GM23338 (cell line): ENCODE measurements at regions not wholly inside any gene's neighbourhood (a gene's known extent, or its start where the extent isn't known, plus 50 kb on each side); places are given as distances from the start of the nearest gene placed in this dataset.

Experiments used
- ATAC-seq: fragments of 200-7000 bp; cut with Tn5 transposase; 3 replicates; pipeline ENCODE4 v1.9.1; 2020
- DNase-seq: peaks from one replicate; pipeline ENCODE4 v3.0.0-alpha.2; 2015; ENCODE audit warnings: low spot score
- H2AFZ ChIP-seq: fragments of 200-600 bp; sonication (generic); 2 replicates; pipeline ENCODE4 v1.8.0; 2016; ENCODE audit warnings: antibody characterized with exemption, mild to moderate bottlenecking, moderate library complexity
- H3F3A ChIP-seq: fragments of 200-600 bp; sonication (generic); replicated peaks from 2 replicates; pipeline ENCODE4 v1.8.0; 2017; ENCODE audit warnings: antibody characterized with exemption, mixed run types, low read depth
- H3K27ac ChIP-seq: fragments of 200-600 bp; sonication (generic); 2 replicates; pipeline ENCODE4 v1.6.1; 2016; ENCODE audit warnings: low read depth
- H3K27me3 ChIP-seq: fragments of 200-600 bp; sonication (generic); 2 replicates; pipeline ENCODE4 v1.8.0; 2016; ENCODE audit warnings: mild to moderate bottlenecking, mixed run types, moderate library complexity; ENCODE audit not compliant: insufficient read depth
- H3K36me3 ChIP-seq: fragments of 200-600 bp; sonication (generic); 2 replicates; pipeline ENCODE4 v1.8.0; 2016; ENCODE audit warnings: mild to moderate bottlenecking; ENCODE audit not compliant: insufficient read depth
- H3K4me1 ChIP-seq: fragments of 200-600 bp; sonication (generic); 2 replicates; pipeline ENCODE4 v1.8.0; 2016; ENCODE audit warnings: mild to moderate bottlenecking, moderate library complexity; ENCODE audit not compliant: insufficient read depth
- H3K4me2 ChIP-seq: fragments of 200-600 bp; sonication (generic); 2 replicates; pipeline ENCODE4 v1.7.1; 2017; ENCODE audit warnings: mixed run types
- H3K4me3 ChIP-seq: fragments of 200-600 bp; sonication (generic); 2 replicates; pipeline ENCODE4 v1.6.1; 2016; ENCODE audit warnings: mixed run types
- H3K79me2 ChIP-seq: fragments of 200-600 bp; sonication (generic); replicated peaks from 2 replicates; pipeline ENCODE4 v1.8.0; 2017; ENCODE audit warnings: mild to moderate bottlenecking; ENCODE audit not compliant: insufficient read depth
- H3K9me2 ChIP-seq: fragments of 200-600 bp; sonication (generic); 2 replicates; pipeline ENCODE4 v1.8.0; 2017; ENCODE audit not compliant: insufficient read depth
- H4K20me1 ChIP-seq: fragments of 200-600 bp; sonication (generic); replicated peaks from 2 replicates; pipeline ENCODE4 v1.8.0; 2017; ENCODE audit warnings: mild to moderate bottlenecking; ENCODE audit not compliant: insufficient read depth
- H3K27ac Mint-ChIP-seq: 2 replicates; pipeline ENCODE4 v1.8.0; 2020; ENCODE audit warnings: inconsistent platforms, mild to moderate bottlenecking, moderate library complexity, mixed read lengths
- H3K27me3 Mint-ChIP-seq: 3 replicates; pipeline ENCODE4 v1.8.0; 2022; ENCODE audit warnings: low read depth, mild to moderate bottlenecking, moderate library complexity, mixed read lengths, inconsistent platforms; ENCODE audit not compliant: insufficient read depth, poor library complexity
- H3K36me3 Mint-ChIP-seq: 3 replicates; pipeline ENCODE4 v1.8.0; 2021; ENCODE audit warnings: low read depth, mild to moderate bottlenecking, inconsistent platforms, moderate library complexity, mixed read lengths
- H3K4me1 Mint-ChIP-seq: 3 replicates; pipeline ENCODE4 v1.8.0; 2020; ENCODE audit warnings: mild to moderate bottlenecking, inconsistent platforms, mixed read lengths
- H3K4me3 Mint-ChIP-seq: 3 replicates; pipeline ENCODE4 v1.8.0; 2021; ENCODE audit warnings: moderate library complexity, mild to moderate bottlenecking, inconsistent platforms, mixed read lengths
- H3K9me3 Mint-ChIP-seq: 3 replicates; pipeline ENCODE4 v1.8.0; 2020; ENCODE audit warnings: moderate library complexity, mild to moderate bottlenecking, inconsistent platforms, mixed read lengths
- CREB1 ChIP-seq: fragments of 250-450 bp; sonication (Bioruptor Pico); IDR thresholded peaks from 2 replicates; pipeline ENCODE4 v1.5.0; 2020; ENCODE audit warnings: low read depth, mild to moderate bottlenecking, moderate library complexity
- CTCF ChIP-seq, 2 experiments: fragments of 200-600 bp in 1 of 2; sonication (generic) in 1 of 2; conservative IDR thresholded peaks; 2 replicates each; pipeline versions ENCODE4 v1.5.1 to v1.6.1; 2016 to 2017; ENCODE audit warnings: antibody characterized with exemption in 2 of 2, low read depth in 2 of 2, mild to moderate bottlenecking in 2 of 2, moderate library complexity in 1 of 2
- EZH2 ChIP-seq: fragments of 200-600 bp; sonication (generic); IDR thresholded peaks from one replicate; pipeline ENCODE4 v1.8.0; 2017; ENCODE audit warnings: antibody characterized with exemption, mild to moderate bottlenecking, low read depth; ENCODE audit not compliant: unreplicated experiment
- EZH2phosphoT487 ChIP-seq: fragments of 200-600 bp; sonication (generic); IDR thresholded peaks from one replicate; pipeline ENCODE4 v1.8.1; 2018; ENCODE audit warnings: antibody characterized with exemption; ENCODE audit not compliant: unreplicated experiment
- JUNB ChIP-seq: IDR thresholded peaks from one replicate; pipeline ENCODE4 v1.6.1; 2016; ENCODE audit warnings: antibody characterized with exemption; ENCODE audit not compliant: unreplicated experiment
- NANOG ChIP-seq: IDR thresholded peaks from 2 replicates; pipeline ENCODE4 v1.6.1; 2016; ENCODE audit warnings: antibody characterized with exemption, borderline replicate concordance
- POLR2AphosphoS5 ChIP-seq: IDR thresholded peaks from 2 replicates; pipeline ENCODE4 v1.6.1; 2016; ENCODE audit warnings: antibody characterized with exemption, low read depth
- REST ChIP-seq: IDR thresholded peaks from one replicate; pipeline ENCODE4 v1.6.1; 2018; ENCODE audit warnings: antibody characterized with exemption; ENCODE audit not compliant: unreplicated experiment
- STAT1 ChIP-seq: IDR thresholded peaks from one replicate; pipeline ENCODE4 v1.6.1; 2016; ENCODE audit warnings: antibody characterized with exemption; ENCODE audit not compliant: unreplicated experiment
- ZNF114 ChIP-seq: fragments of 250-450 bp; sonication (Bioruptor Pico); IDR thresholded peaks from 2 replicates; pipeline ENCODE4 v1.5.0; 2020; ENCODE audit warnings: mild to moderate bottlenecking, moderate library complexity
- ZNF331 ChIP-seq: fragments of 250-450 bp; sonication (Bioruptor Pico); IDR thresholded peaks from 2 replicates; pipeline ENCODE4 v1.5.0; 2020; ENCODE audit warnings: low read depth, mild to moderate bottlenecking, moderate library complexity
- ZNF462 ChIP-seq: fragments of 250-450 bp; sonication (Bioruptor Pico); IDR thresholded peaks from 2 replicates; pipeline ENCODE4 v1.5.0; 2020; ENCODE audit warnings: mild to moderate bottlenecking, moderate library complexity
- TF ChIP-seq, protein P1 (sequence below): IDR thresholded peaks from 2 replicates; pipeline ENCODE4 v1.6.1; 2016; ENCODE audit warnings: antibody characterized with exemption

- TF ChIP-seq EZH2phosphoT487 (no peak), ZNF331 (no peak), STAT1 (no peak), CREB1 (no peak)
These were observed 167.0 kb upstream of the C1orf174 start (continued) for GRCh38 chr1:4066860-4067599.

DNA sequence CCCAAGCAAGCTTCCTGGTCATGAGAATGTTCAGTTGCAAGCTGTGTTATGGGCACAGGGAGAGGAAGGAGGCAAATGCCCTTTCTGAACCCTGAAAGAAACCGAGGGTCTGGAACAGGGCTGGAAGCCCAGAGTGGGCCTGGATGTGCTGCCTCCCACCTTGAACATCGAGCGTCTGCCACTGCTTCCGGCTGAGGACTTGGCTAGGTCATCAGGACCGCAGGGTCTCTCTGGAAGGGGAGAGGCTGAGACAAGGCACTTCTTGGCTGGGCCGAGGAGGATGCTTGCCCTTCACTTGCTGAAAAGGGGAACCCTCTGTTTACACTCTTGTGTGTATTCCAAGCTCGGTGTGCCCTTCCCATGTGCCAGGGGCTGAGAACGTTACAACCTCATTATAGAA lies 168.0 kb upstream of the C1orf174 start:
- Histone ChIP-seq H2AFZ (no peak overlapping the region), H3K4me3 (no peak overlapping the region), H4K20me1 (no peaks in the 10 kb centered on the region), H3K9me2 (no peaks in the 10 kb centered on the region), H3K27ac (no peak overlapping the region), H3K27me3 (no peaks in the 10 kb centered on the region), H3F3A (no peaks in the 10 kb centered on the region), H3K79me2 (no peaks in the 10 kb centered on the region), H3K4me1 (no peaks in the 10 kb centered on the region), H3K36me3 (no peaks in the 10 kb centered on the region), H3K4me2 (no peak overlapping the region)
- H3K4me1 Mint-ChIP-seq, result peaks cover 29% of the 10 kb centered on the region
- H3K27ac Mint-ChIP-seq, result no peak overlapping the region
- no peak overlapping the region for H3K4me3 Mint-ChIP-seq
- H3K27me3 Mint-ChIP-seq, result peaks cover 6% of the 10 kb centered on the region
- H3K36me3 Mint-ChIP-seq, result peaks cover 6% of the 10 kb centered on the region; the same call in 2 of the 3 replicates
- peaks cover 27% of the 10 kb centered on the region for H3K9me3 Mint-ChIP-seq
- no peak for ATAC-seq
- DNase-seq, result no peak
- no peak for TF ChIP-seq POLR2AphosphoS5
- TF ChIP-seq JUNB, result no peak
- no peak for TF ChIP-seq EZH2
- no peak for TF ChIP-seq ZNF114 (CRISPR knock-in tag)
- TF ChIP-seq ZNF462 (CRISPR knock-in tag), result no peak
- TF ChIP-seq EZH2phosphoT487, result no peak
- TF ChIP-seq NANOG, result no peak
- TF ChIP-seq, protein P1, sequence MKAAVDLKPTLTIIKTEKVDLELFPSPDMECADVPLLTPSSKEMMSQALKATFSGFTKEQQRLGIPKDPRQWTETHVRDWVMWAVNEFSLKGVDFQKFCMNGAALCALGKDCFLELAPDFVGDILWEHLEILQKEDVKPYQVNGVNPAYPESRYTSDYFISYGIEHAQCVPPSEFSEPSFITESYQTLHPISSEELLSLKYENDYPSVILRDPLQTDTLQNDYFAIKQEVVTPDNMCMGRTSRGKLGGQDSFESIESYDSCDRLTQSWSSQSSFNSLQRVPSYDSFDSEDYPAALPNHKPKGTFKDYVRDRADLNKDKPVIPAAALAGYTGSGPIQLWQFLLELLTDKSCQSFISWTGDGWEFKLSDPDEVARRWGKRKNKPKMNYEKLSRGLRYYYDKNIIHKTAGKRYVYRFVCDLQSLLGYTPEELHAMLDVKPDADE, result no peak
- TF ChIP-seq CTCF (conservative IDR thresholded peaks at IDR 0.05; ENCODE audit: low read depth in 2 of 2), result no peak
- TF ChIP-seq CREB1, result no peak
- no peak for TF ChIP-seq STAT1
- TF ChIP-seq REST, result no peak
